Endodermal cell (in vitro differentiated cells): ENCODE measurements at regions not wholly inside any gene's neighbourhood (a gene's known extent, or its start where the extent isn't known, plus 50 kb on each side); places are given as distances from the start of the nearest gene placed in this dataset.
A peak's percentile ranks its signal among the peaks of the same experiment; 100 is the strongest.

Experiments
- DNase-seq: peaks from one replicate; pipeline ENCODE4 v3.0.0-alpha.2; 2017
- H3K27ac ChIP-seq: 2 replicates; pipeline ENCODE4 v1.5.1; 2013; ENCODE audit warnings: mild to moderate bottlenecking, low read depth, low read length, moderate library complexity
- H3K27me3 ChIP-seq: 2 replicates; pipeline ENCODE4 v1.6.1; 2013; ENCODE audit warnings: mild to moderate bottlenecking, low read length, moderate library complexity; ENCODE audit not compliant: insufficient read depth, control insufficient read depth, poor library complexity, severe bottlenecking
- H3K36me3 ChIP-seq: 2 replicates; pipeline ENCODE4 v1.7.0; 2013; ENCODE audit warnings: mild to moderate bottlenecking, low read length, moderate library complexity; ENCODE audit not compliant: control insufficient read depth, insufficient read depth
- H3K4me1 ChIP-seq: one replicate; pipeline ENCODE4 v1.7.0; 2013; ENCODE audit warnings: low read length; ENCODE audit not compliant: control insufficient read depth, insufficient read depth
- H3K4me3 ChIP-seq: 2 replicates; pipeline ENCODE4 v1.5.1; 2013; ENCODE audit warnings: mild to moderate bottlenecking, low read length, moderate library complexity
- H3K9ac ChIP-seq: 2 replicates; pipeline ENCODE4 v1.6.1; 2013; ENCODE audit warnings: mild to moderate bottlenecking, low read length, moderate library complexity; ENCODE audit not compliant: poor library complexity, severe bottlenecking; ENCODE audit errors: extremely low read depth
- H3K9me3 ChIP-seq: 2 replicates; pipeline ENCODE4 v1.6.1; 2013; ENCODE audit warnings: mild to moderate bottlenecking, low read length, moderate library complexity; ENCODE audit not compliant: control insufficient read depth
- H3K27ac Mint-ChIP-seq: 2 replicates; pipeline ENCODE4 v1.8.0; 2020; ENCODE audit warnings: mixed read lengths
- H3K27me3 Mint-ChIP-seq: 2 replicates; pipeline ENCODE4 v1.8.0; 2021; ENCODE audit warnings: mild to moderate bottlenecking, mixed read lengths; ENCODE audit not compliant: insufficient read depth
- H3K36me3 Mint-ChIP-seq: 2 replicates; pipeline ENCODE4 v1.8.0; 2020; ENCODE audit warnings: low read depth, mixed read lengths
- H3K4me1 Mint-ChIP-seq: 2 replicates; pipeline ENCODE4 v1.8.0; 2020; ENCODE audit warnings: mixed read lengths
- H3K4me3 Mint-ChIP-seq: 2 replicates; pipeline ENCODE4 v1.8.0; 2020; ENCODE audit warnings: mild to moderate bottlenecking, moderate library complexity, mixed read lengths
- H3K9me3 Mint-ChIP-seq: 2 replicates; pipeline ENCODE4 v1.8.0; 2020; ENCODE audit warnings: mild to moderate bottlenecking, mixed read lengths
- WGBS, 2 experiments: methylation state at CpG; one replicate each; pipeline versions ENCODE4 v1.1.5 to v1.1.7; 2013; ENCODE audit warnings: missing lambda C conversion rate in 2 of 2, mixed read lengths in 1 of 2; ENCODE audit not compliant: insufficient coverage in 1 of 2, insufficient read length in 1 of 2; 5-methylcytosine and 5-hydroxymethylcytosine counted together
- TF ChIP-seq, protein P1 (sequence below): fragments of 200-600 bp; sonication (generic); conservative IDR thresholded peaks from 2 replicates; pipeline ENCODE4 v1.5.0; 2021; ENCODE audit warnings: antibody characterized with exemption, mild to moderate bottlenecking

DNA sequence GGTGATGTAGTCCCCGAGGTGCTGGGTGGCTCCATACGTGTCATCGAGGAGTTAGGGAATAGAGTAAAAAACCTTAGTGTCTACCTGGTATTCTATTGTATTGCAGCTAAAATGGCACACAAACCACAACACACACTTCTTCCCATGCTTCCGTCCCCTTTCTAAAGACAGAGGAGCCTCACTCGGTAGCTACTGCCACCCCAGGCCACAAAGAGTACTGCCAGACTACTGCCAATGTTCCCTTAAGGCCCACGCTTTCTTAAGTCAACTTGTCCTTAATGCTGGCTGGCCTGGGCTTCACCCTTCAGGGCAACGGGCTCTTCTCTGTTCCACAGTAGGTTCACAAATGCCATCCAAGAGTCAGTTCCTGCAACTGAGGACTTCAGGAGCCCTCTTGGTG is 673.0 kb downstream of the ELAVL2 start:
- Histone ChIP-seq H3K9ac (no peak overlapping the region), H3K36me3 (no peaks in the 10 kb centered on the region), H3K4me1 (peaks cover 5% of the 10 kb centered on the region), H3K9me3 (no peaks in the 10 kb centered on the region), H3K27ac (no peak overlapping the region), H3K27me3 (no peaks in the 10 kb centered on the region), H3K4me3 (no peak overlapping the region)
- TF ChIP-seq, protein P1, sequence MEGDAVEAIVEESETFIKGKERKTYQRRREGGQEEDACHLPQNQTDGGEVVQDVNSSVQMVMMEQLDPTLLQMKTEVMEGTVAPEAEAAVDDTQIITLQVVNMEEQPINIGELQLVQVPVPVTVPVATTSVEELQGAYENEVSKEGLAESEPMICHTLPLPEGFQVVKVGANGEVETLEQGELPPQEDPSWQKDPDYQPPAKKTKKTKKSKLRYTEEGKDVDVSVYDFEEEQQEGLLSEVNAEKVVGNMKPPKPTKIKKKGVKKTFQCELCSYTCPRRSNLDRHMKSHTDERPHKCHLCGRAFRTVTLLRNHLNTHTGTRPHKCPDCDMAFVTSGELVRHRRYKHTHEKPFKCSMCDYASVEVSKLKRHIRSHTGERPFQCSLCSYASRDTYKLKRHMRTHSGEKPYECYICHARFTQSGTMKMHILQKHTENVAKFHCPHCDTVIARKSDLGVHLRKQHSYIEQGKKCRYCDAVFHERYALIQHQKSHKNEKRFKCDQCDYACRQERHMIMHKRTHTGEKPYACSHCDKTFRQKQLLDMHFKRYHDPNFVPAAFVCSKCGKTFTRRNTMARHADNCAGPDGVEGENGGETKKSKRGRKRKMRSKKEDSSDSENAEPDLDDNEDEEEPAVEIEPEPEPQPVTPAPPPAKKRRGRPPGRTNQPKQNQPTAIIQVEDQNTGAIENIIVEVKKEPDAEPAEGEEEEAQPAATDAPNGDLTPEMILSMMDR = peak; percentile 57
- WGBS, 2 experiments = 84 to 89% methylated on average over 2 to 7 of the region's 7 CpGs
- peaks cover 13% of the 10 kb centered on the region for H3K4me1 Mint-ChIP-seq
- peak; percentile 66 for DNase-seq
- H3K27ac Mint-ChIP-seq = no peak overlapping the region
- H3K4me3 Mint-ChIP-seq = no peak overlapping the region
- H3K27me3 Mint-ChIP-seq = no peaks in the 10 kb centered on the region
- H3K36me3 Mint-ChIP-seq = no peaks in the 10 kb centered on the region
- H3K9me3 Mint-ChIP-seq = no peaks in the 10 kb centered on the region

DNA sequence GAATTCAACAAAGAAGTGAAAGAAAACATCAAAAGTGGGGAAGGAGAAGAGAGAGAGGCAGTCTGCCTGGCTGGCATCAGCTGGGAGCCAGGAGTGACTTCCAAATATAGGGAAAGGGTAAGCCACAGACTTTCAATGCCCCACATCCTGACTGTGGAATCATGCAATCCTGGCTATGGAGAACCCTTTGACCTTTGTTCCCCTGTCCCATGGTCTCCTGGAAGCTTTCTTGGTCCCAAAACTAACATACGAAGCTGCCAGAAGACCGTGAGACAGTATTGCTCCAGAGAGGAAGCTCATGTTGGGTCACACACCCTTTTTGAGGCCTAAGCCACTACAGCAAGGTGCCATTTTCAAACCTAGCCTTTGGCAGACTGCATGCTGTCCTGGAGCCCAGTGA is 665.5 kb downstream of the ELAVL2 start:
- Histone ChIP-seq H3K4me1 (peaks cover 5% of the 10 kb centered on the region), H3K27me3 (no peaks in the 10 kb centered on the region), H3K9me3 (no peaks in the 10 kb centered on the region), H3K36me3 (no peaks in the 10 kb centered on the region), H3K9ac (no peak overlapping the region), H3K27ac (no peak overlapping the region), H3K4me3 (no peak overlapping the region)
- Mint-ChIP-seq H3K27ac (no peak overlapping the region), H3K4me3 (no peak overlapping the region), H3K27me3 (no peaks in the 10 kb centered on the region), H3K9me3 (no peaks in the 10 kb centered on the region), H3K4me1 (peaks cover 8% of the 10 kb centered on the region), H3K36me3 (no peaks in the 10 kb centered on the region)
- DNase-seq = no peak
- TF ChIP-seq, protein P1 = no peak
- 86 to 91% methylated on average over 2 of the region's 2 CpGs for WGBS, 2 experiments

DNA sequence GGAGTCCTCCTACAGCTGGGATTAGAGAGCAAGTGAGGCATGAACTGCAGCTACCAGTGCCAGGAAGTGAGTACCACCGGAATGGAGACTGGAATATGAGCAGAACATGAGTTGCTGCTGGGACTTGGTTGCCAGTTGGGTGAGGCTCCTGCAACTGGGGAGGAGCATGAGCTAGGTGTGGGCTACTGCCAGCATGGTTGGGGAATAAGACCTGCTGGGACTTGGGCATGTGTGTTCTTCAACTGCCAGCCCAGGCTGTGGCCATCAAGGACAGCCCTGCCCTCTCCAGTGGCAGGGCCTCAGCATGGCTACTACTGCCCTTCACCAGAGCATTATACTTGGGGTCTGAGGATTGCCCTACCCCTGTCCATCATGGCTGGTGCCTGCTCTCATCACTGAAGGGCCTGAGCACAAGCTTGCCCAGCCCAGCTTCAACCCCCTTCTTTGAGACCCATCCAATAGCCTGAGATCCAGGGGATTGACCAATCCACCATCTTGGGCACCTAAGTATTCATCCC is 665.0 kb downstream of the ELAVL2 start:
- H3K4me1 Mint-ChIP-seq = peaks cover 4% of the 10 kb centered on the region
- H3K4me3 Mint-ChIP-seq = no peak overlapping the region
- no peaks in the 10 kb centered on the region for H3K36me3 ChIP-seq
- no peaks in the 10 kb centered on the region for H3K27me3 ChIP-seq
- H3K9me3 Mint-ChIP-seq = no peaks in the 10 kb centered on the region
- no peaks in the 10 kb centered on the region for H3K36me3 Mint-ChIP-seq
- peaks cover 3% of the 10 kb centered on the region for H3K4me1 ChIP-seq
- no peak for DNase-seq
- H3K9me3 ChIP-seq = no peaks in the 10 kb centered on the region
- no peak overlapping the region for H3K27ac ChIP-seq
- WGBS, 2 experiments = 87% methylated on average over 1 of the region's 1 CpG; no CpG with 5 or more reads in 1 of the 2 experiments
- H3K9ac ChIP-seq = no peak overlapping the region
- TF ChIP-seq, protein P1 = no peak
- H3K27ac Mint-ChIP-seq = no peak overlapping the region
- H3K4me3 ChIP-seq = no peak overlapping the region
- H3K27me3 Mint-ChIP-seq = no peaks in the 10 kb centered on the region
